GM21526 (cell line): ENCODE measurements at regions not wholly inside any gene's neighbourhood (a gene's known extent, or its start where the extent isn't known, plus 50 kb on each side); places are given as distances from the start of the nearest gene placed in this dataset.
A peak's percentile ranks its signal among the peaks of the same experiment; 100 is the strongest.
"Not testable (repeated sequence)": the region's sequence is repeated elsewhere in the genome, so short reads cannot be mapped to it uniquely, and the experiment has no call there.

Experiments used
- ATAC-seq: cut with Tn5 transposase; IDR thresholded peaks from one replicate; pipeline ENCODE4 v1.9.1; 2021; ENCODE audit warnings: moderate library complexity; ENCODE audit not compliant: unreplicated experiment, low FRiP score

- no peak for ATAC-seq
Measured at GRCh38 chr16:76964464-76965154, 226.4 kb upstream of the MON1B start.

DNA sequence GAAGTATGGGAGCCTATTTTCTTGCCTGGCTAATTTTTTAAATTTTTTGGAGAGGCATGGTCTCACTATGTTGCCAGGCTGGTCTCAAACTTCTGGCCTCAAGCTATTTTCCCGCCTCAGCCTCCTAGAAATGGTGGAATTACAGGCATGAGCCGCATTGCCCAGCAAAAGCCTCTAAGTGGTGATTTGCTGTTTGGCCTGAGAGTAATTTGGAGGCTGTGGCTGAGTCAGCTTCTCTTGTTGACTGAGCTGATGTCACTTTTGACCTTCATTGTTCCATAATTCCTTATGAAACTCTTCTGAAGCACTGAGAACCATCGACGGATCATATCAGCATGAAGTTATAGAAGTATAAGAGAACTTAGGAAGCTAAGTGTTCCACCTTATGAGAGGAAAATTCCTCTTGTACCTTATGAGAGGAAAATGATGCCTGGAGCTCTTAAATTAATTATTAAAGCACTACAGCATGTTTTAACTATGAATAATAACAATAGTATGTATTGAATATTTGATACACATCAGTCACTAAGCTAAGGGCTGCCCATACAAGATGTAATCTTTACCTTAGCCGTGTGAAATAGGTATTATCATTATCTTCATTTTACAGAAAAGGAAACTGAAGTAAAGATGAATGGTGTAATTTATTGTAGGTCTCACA lies 220.8 kb upstream of the MON1B start:
- ATAC-seq: no peak

DNA sequence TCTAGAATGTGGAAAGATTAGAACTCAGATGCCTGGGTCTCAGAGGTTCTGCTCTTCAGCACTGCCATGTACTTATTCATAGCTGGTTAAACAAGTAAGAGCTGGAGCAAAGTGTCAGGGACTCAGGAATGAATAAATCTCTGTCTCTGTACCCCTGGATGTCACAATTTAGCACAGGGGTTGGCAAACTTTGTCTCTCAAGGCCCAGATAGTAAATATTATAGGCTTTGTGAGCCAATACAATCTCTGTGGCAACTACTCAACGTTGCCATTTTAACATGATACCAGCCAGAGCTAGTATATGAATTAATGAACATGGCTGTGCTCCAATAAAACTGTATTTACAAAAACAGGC lies 220.3 kb upstream of the MON1B start:
- ATAC-seq: no peak

DNA sequence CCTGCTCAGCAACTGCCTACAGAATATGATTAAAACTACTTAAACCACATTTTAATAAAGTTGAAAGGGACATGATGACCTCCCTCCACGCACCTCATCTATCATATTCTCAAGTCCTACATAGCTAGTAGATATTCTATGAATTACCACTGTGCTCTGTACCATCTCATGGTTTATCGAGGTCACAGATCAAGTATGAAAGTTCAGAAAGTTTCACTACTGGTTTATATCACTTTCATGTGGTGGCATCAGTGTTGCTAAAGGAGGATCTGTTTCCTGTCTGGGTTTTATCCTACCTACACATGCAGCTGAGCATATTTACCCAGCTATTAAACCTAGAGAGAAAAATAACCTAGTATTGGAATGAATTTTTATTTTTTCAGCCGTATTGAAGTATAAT lies 214.9 kb upstream of the MON1B start:
- ATAC-seq: peak; percentile 99

- no peak for ATAC-seq
Measured at GRCh38 chr16:76976756-76977155, 214.2 kb upstream of the MON1B start.

DNA sequence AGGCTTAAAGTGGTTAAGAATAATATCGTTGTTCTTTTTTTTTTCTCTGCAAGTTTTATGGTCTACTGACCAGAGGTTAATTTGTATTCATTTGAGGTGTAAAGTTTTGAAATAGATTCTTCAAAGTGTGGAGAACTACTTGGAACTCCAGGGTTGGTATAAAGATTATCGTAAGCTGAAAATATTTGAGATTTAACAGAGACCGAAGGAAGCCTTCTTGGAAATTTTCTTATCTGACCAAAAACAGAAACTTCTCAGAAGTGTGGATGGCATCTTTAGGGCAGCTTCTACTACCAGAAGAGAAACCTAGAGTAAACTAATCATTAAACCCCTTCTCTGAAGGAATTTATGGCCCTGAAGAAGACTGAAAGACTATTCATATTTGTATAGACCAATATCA lies 206.8 kb upstream of the MON1B start:
- no peak for ATAC-seq

GRCh38 chr16:76985392-76986045 lies 205.5 kb upstream of the MON1B start:
- no peak for ATAC-seq

DNA sequence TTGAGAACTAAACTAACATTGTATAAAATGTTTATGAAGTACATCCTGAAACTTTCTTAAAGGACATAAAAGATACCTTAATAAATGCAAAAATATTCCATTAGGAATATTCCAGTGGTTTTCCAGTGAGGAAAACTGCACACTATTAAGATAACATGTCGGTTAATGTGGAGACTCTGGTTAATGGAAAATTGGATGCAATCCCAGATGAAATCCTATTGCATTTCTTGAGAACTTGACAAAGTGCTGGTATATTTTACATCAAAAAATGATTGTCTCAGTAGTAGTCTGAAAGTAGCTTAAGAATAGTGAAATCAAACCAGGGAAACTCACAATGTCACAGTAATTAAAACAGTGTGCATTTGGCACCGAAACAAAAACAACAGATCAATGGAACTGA lies 202.5 kb upstream of the MON1B start:
- ATAC-seq: no peak

DNA sequence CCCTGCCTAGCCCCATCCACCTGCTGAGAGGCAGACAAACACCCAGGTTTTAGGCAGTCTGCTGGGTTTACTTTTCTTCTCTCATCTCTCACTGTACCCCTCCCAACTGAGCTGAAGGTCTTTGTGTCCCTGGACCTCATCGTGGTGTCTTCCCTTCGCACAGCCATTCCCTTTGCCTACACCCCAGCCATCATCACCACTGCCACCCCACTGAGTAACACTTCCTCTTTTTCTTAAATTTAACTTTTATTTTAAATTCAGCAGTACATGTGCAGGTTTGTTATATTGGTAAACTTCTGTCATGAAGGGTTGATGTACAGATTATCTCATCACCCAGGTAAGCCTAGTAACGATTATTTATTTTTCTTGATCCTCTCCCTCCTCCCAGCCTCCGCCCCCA lies 188.3 kb upstream of the MON1B start:
- no peak for ATAC-seq

DNA sequence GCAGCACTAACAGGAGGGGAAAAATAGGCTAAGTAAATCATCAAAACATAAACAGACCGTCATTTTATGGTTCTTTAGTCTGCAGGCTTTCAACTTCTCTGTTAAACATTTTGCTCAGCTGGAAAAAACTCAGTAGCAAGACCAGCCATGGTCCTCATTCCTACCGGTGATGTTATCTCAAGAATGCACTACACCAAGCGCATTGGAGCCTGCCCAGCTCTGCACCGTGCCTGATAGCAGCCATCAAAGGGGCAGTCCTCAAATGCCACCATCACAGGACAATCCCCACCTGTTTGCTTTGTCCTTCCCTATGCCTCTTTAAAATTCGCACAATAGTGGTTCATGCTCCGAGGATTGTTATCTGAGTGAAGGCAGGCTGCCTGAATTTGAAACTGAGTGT lies 181.5 kb upstream of the MON1B start:
- no peak for ATAC-seq

DNA sequence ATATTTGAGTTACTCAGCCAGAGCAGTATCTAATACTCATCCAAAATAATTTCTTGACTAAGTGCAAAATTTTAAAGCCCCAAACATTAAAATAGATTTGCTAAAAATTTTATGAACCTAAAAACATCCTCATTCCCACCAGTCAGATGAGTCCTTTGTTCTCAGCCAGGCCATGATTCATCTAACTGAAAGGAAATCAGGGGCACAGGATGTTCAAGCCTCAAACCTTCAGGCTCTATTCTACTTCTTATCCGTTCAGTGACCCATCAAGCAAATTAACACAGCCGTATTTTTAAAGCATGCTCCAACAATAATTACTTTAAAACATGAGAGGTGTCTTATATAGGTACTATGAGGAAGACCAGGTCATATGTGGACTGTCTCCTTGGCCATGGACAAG lies 176.5 kb upstream of the MON1B start:
- ATAC-seq: no peak

- no peak for ATAC-seq
Measured at GRCh38 chr16:77030600-77030999, 160.4 kb upstream of the MON1B start.

GRCh38 chr16:77033516-77033915 lies 157.5 kb upstream of the MON1B start:
- ATAC-seq: no peak

GRCh38 chr16:77035361-77035760 lies 155.6 kb upstream of the MON1B start:
- ATAC-seq: no peak

DNA sequence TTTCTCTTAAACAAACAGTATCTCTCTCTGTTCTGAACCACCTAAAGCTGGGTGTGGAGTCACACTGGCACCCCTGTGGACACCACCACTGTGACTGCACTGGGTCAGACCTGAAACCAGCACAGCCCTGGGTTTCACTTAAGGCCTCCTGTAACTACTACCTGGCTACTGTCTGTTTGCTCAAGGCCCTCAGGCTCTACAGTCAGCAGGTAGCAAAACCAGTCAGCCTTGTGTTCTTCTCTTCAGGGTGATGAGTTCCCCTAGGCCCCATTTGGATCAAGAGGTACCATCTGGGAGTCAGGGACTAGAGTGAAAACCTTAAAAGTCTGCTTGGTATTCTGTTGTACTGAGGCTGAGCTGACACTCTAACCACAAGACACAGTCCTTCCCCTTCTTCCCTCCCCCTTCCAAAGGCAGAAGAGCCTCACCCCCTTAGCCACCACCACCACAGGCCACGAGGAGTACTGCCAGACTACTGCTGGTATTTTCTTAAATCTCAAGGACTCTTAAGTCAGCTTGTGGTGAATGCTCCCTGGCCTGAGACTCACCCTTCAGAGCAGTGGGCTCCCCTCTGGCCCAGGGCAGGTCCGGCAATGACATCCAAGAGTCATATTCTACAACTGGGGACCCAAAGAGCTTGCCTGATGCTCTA lies 153.2 kb upstream of the MON1B start:
- no peak for ATAC-seq

- ATAC-seq: no peak
Measured at GRCh38 chr16:77041468-77041867, 149.5 kb upstream of the MON1B start.

DNA sequence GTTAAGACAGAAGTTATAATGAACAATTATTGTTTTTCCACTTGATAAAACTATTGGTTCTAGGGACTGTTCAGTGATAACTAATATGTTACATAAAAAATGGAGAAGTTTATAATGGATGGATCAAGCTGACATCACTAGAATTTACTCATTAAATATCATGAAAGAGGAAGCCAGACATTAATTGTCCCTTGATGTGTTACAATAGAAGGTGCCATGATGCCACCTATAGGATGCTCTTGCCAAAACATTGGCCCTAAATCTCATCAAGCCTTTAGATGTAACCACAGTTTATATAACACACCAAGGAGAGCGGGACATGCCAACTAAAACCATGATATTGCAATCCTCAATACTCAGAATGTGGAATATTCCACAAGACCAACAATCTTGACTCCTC lies 147.9 kb upstream of the MON1B start:
- ATAC-seq: no peak

DNA sequence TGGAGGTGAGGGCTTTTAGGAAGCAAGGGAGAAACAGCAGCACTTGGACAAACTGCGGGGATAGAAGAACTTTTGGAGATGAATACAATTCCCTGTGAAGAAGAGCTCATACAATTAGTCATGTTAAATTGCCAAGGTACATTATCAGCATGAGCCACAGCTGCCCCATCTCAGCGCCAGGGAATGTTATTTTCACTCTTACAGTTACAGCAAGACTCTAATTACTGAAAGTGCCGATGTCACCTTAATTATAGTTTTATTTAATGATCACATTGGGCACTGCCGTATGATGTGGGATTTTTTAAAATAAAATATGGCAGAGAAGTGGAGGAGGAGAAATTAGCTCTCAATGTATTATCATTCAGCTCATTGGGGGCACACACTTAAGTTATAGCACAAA lies 144.8 kb upstream of the MON1B start:
- ATAC-seq: no peak

DNA sequence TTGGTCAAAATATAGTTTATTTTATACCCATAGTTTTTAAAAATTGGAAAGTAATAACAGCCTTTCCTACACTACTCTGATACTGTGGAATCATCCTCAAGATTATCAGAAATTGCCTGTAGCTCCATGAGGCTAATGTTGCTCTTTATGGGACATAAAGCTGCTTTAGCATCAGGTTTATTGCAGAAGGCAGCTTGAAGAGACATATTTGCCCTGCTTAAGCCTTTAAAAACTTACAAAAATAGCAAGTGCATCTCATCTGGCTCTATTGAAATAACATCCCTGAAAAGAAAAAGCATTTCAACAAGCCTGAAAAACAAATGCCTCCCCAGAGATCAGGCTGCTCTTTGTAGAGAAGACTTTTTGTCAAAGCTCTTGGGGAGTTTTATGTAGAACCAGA lies 142.9 kb upstream of the MON1B start:
- no peak for ATAC-seq

DNA sequence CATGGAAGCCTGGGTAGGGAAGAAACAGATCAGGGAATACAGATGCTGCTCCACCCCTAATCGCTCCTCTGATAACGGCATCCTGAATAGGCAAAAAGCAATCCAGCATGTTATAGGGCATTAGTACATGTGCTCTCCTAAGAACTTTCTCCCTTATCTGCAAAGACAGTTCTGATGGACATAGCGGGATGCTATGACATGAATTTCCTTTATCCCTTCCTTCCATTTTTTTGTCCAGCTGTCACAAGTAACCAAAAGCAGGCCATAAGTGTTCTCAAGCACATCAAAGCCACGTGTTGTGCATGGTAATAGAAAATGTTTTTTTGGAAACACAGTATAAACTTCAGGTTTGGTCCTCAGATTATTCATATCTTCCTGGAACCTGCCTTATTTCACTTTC lies 141.4 kb upstream of the MON1B start:
- no peak for ATAC-seq

DNA sequence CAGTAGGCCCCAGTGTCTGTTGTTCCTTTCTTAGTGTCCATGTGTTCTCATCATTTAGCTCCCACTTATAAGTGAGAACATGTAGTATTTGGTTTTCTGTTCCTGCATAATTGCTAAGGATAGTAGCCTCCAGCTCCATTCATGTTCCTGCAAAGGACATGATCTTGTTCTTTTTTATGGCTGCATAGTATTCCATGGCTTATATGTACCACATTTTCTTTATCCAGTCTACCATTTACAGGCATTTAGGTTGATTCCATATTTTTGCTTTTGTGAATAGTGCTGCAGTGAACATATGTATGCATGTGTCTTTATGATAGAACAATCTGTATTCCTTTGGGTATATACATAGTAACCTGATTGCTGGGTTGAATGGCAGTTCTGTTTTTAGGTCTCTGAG lies 134.4 kb upstream of the MON1B start:
- not testable (repeated sequence) for ATAC-seq
